ENCODE measurements at regions not wholly inside any gene's neighbourhood (a gene's known extent, or its start where the extent isn't known, plus 50 kb on each side); places are given as distances from the start of the nearest gene placed in this dataset.

GRCh38 chr3:31404871-31405270, 127.9 kb upstream of the STT3B start:
- no peak for DNase-seq

DNA sequence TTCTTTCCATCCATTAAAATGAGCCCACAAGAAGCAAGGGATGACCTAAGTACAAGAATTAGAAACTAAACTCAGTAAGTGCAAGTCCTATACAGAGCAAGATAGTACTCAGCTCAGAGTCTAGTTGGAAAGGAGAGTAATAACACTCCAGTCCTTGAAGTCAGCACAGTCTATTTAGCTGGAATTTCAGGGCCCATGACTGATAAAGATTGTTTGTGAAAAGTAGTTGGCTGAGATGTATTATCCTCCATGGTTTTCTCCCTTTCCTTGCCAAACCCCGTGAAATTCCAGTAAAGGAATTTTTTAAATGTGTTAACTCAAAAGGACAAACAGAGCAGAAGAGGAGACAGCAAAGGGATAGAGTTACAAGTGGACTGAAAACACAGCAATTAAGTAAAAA, 127.2 kb upstream of the STT3B start:
- DNase-seq, result no peak

GRCh38 chr3:31406896-31407295, 125.8 kb upstream of the STT3B start:
- no peak for DNase-seq

- DNase-seq, result no peak
Observed at GRCh38 chr3:31407665-31408064, 125.1 kb upstream of the STT3B start.

DNA sequence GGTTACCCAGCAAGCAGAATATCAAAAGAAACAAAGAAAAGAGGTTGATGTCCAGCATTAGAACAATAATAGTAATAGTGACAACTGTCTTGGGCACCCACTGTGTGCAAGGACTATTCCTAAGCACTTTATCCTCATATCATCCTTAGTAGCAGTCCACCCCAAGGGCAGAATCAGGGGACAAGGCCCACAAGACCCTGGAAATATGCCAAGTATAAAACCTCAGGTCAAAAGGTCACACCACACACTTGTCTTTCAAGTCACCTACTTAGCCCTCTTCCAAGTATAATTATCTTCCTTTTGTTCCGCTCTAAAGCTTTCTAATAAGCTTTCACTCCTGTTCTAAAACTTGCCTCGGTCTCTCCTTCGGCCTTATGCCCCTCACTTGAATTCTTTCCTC, 124.0 kb upstream of the STT3B start:
- DNase-seq, result no peak

DNA sequence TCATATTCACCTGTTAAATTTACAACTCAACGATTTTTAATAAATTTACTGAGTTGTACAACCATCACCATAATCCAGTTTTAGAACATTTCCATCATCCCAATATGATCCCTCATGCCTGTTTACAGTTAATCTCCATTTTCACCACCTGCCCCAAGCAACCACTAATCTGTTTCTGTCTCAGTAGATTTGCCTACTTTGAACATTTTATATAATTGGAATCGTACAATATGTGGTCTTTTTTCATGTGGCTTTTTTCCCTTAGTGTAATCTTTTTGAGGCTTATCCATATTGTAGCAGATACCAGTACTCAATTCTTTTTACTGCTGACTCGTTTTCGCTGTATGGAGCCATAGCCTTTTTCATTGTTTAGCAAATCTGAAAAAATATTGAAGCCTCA, 123.3 kb upstream of the STT3B start:
- DNase-seq, result no peak

GRCh38 chr3:31409866-31410265, 122.9 kb upstream of the STT3B start:
- no peak for DNase-seq

- no peak for DNase-seq
Observed at GRCh38 chr3:31410411-31410810, 122.3 kb upstream of the STT3B start.

GRCh38 chr3:31412832-31413231, 119.9 kb upstream of the STT3B start:
- no peak for DNase-seq

- no peak for DNase-seq
Observed at GRCh38 chr3:31413515-31413914, 119.2 kb upstream of the STT3B start.

- DNase-seq, result no peak
Observed at GRCh38 chr3:31416980-31417379, 115.7 kb upstream of the STT3B start.

DNA sequence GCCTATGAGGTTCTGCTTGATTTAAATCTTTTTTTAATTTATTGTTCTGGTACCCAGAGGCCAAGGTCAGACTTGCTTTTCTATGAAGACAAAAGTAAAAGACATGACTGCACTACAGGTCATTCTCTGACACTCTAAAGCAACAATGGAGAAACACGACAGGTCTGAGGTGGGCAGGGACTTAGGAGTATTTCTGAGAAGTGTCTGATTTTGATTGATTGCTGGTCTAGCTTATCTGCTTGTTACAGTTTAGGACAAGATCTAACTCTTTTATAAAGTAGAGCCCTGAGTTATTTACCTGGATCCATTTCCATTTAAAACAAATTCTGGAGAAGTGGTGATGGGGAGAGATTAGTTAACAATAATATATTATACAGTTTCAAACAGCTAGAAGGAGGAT, 115.2 kb upstream of the STT3B start:
- no peak for DNase-seq

GRCh38 chr3:31420311-31420710, 112.4 kb upstream of the STT3B start:
- no peak for DNase-seq

- DNase-seq, result no peak
Observed at GRCh38 chr3:31421314-31422048, 111.2 kb upstream of the STT3B start.

- no peak for DNase-seq
Observed at GRCh38 chr3:31422237-31422636, 110.5 kb upstream of the STT3B start.

DNA sequence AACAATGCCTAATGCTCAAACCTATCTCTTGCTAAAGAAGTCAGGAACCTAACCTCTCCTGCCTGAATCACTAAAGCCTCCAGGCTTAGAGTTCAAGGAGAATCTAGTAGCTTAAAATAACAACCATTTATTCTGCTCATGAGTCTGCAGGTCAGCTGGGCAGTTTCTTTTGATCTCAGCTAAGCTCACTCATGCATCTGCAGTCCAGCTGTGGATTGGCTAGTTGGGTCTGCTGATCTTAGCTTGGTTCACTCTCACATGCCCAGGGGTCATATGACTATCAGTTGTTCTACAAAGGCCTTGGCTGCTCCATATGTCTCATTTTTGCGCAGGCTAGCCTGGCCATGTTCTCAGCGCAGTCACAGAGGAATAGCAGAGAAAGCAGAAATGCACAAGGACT, 109.2 kb upstream of the STT3B start:
- DNase-seq, result no peak

DNA sequence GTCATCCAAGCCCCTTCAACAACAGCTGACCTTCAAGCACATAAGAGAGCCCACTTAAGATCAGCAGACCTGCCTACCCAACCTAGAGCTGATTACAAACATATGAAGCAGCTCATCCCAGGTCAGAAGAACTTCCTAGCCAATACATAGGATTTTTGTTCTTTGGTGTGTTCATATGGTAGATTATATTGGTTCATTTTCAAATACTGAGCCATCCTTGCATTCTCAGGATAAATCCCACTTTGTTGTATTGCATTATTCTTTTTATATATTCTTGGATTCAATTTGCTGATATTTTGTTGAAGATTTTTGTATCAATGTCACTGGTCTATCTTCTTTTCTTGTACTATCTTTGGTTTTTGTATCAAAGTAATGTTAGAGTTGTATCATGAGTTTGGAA, 107.3 kb upstream of the STT3B start:
- no peak for DNase-seq

DNA sequence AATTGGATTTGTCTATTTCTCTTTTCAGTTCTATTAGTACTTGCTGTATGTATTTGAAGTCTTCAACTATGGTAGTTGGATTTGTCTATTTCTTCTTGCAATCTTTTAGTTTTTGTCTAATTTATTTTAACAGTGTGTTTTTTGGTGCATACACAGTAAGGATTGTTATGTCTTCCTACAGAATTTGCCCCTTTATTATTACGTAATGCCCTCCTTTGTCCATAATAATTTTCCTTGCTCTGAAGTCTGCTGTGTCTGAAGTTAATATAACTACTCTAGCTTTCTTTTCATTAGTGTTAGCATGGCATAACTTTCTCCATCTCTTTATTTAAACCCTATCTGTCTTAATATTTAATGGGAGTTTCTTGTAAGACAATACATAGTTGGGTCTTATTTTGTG, 105.1 kb upstream of the STT3B start:
- no peak for DNase-seq

GRCh38 chr3:31431321-31431720, 101.4 kb upstream of the STT3B start:
- no peak for DNase-seq

GRCh38 chr3:31432897-31433678, 99.6 kb upstream of the STT3B start:
- DNase-seq, result no peak

- no peak for DNase-seq
Observed at GRCh38 chr3:31433679-31433992, 99.1 kb upstream of the STT3B start.

DNA sequence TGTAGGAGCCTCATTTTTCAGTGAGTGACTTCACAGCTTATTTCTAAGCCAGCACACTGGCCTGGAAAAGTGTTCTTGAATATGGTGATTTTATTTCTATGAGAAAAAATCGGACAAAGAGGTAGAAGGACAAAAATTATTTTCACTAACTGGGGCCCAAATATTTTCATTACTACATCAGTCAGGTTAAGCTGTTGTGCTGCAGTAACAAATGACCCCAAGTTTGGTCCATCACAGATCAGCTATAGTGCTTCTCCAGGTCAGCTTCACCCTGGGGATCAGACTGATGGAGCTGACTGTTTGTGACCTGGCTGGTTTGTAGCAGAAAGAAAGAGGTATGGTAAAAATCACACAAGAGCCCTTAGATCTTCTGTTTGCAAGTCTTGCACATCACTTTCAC, 97.9 kb upstream of the STT3B start:
- no peak for DNase-seq

- DNase-seq, result no peak
Observed at GRCh38 chr3:31436830-31437229, 95.9 kb upstream of the STT3B start.

GRCh38 chr3:31438742-31439141, 94.0 kb upstream of the STT3B start:
- DNase-seq, result no peak
